Central memory CD8-positive, alpha-beta T cell (primary cell): ENCODE measurements at regions not wholly inside any gene's neighbourhood (a gene's known extent, or its start where the extent isn't known, plus 50 kb on each side); places are given as distances from the start of the nearest gene placed in this dataset.
"Not testable (repeated sequence)": the region's sequence is repeated elsewhere in the genome, so short reads cannot be mapped to it uniquely, and the experiment has no call there.

Experiments
- ATAC-seq: fragments of 150-1000 bp; cut with Tn5 transposase; replicated peaks from 2 replicates; pipeline ENCODE4 v1.10.0; 2022; ENCODE audit warnings: mild to moderate bottlenecking, moderate FRiP score, moderate number of reproducible peaks; ENCODE audit not compliant: poor library complexity, severe bottlenecking; ENCODE audit errors: extremely low read depth
- DNase-seq, 2 donors: peaks; one replicate each; pipeline ENCODE4 v3.0.0; 2021; ENCODE audit warnings: low spot score in 2 of 2
- H3K27ac Mint-ChIP-seq: one replicate; pipeline ENCODE4 v1.8.0; 2022; ENCODE audit warnings: low read depth, mild to moderate bottlenecking, moderate library complexity, mixed read lengths
- H3K27me3 Mint-ChIP-seq: one replicate; pipeline ENCODE4 v1.8.0; 2022; ENCODE audit warnings: mixed read lengths
- H3K36me3 Mint-ChIP-seq: one replicate; pipeline ENCODE4 v1.8.0; 2022; ENCODE audit warnings: mild to moderate bottlenecking, moderate library complexity, mixed read lengths; ENCODE audit not compliant: insufficient read depth
- H3K4me1 Mint-ChIP-seq: one replicate; pipeline ENCODE4 v1.8.0; 2022; ENCODE audit warnings: mixed read lengths
- H3K4me3 Mint-ChIP-seq: one replicate; pipeline ENCODE4 v1.8.0; 2022; ENCODE audit warnings: mild to moderate bottlenecking, moderate library complexity, mixed read lengths
- H3K9me3 Mint-ChIP-seq: one replicate; pipeline ENCODE4 v1.8.0; 2022; ENCODE audit warnings: mixed read lengths

DNA sequence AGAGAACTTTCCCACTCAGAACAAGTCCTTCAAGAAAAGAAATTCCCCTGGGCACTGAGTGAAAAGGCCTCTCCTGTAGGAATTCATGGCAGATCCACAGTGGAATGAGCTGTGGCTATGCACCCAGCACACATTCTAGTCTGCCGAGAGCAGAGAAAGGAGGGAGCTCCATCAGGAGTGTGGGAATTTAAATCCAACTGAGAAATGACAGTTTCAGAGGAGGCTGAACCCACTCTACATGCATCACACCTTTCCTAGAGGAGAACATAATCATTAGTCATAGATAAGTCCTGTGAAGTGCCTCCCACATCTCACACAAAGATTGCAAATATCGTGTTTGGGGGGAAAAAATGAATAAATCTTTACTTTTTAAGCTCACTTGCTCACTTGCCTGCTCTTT is 530.2 kb upstream of the HTR1E start:
- Mint-ChIP-seq H3K4me3 (no peak overlapping the region), H3K36me3 (no peaks in the 10 kb centered on the region), H3K9me3 (peaks cover 17% of the 10 kb centered on the region), H3K27me3 (no peaks in the 10 kb centered on the region), H3K4me1 (no peaks in the 10 kb centered on the region), H3K27ac (no peak overlapping the region)
- ATAC-seq (no peak), DNase-seq (no peak)

DNA sequence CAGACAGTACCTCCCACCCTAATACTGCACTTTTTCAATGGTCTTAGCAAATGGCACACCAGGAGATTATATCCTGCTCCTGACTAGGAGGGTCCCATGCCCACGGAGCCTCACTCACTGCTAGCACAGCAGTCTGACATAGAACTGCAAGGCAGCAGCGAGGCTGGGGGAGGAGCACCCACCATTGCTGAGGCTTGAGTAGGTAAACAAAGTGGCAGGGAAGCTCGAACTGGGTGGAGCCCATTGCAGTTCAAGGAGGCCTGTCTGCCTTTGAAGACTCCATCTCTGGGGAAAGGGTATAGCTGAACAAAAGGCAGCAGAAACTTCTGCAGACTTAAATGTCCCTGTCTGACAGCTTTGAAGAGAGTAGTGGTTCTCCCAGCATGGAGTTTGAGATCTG is 544.5 kb upstream of the HTR1E start:
- H3K4me3 Mint-ChIP-seq, H3K36me3 Mint-ChIP-seq, H3K27ac Mint-ChIP-seq, DNase-seq, ATAC-seq, H3K4me1 Mint-ChIP-seq, H3K27me3 Mint-ChIP-seq: not testable (repeated sequence)
- H3K9me3 Mint-ChIP-seq = peaks cover 18% of the 10 kb centered on the region

DNA sequence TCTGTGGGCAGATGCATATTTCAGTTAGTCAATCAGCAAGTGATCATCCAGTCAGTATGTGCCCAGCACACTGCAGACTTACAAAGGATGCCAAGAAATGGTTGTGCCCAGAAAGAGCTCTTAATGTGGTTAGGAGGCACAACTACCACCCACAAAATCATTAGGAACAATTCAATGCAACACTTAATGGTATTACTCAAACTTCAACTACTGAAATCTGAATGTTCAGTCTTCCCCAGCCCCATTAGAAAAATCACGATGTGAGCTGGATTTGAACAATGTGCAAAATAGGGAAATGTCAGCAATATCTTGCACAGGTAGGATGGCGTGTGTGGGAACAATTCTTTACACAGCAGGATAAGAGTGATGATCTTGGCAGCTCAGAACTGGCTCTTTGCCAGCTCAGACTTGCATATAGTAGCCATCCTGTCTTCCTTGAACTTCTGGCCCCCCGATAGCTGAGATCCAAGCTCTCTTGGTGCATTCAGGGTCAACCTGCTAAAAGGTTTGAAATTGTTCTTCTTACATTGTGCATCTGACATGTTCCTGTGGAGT is 556.7 kb upstream of the HTR1E start:
- H3K27me3 Mint-ChIP-seq = no peaks in the 10 kb centered on the region
- ATAC-seq (no peak), DNase-seq (no peak)
- H3K36me3 Mint-ChIP-seq = no peaks in the 10 kb centered on the region
- no peak overlapping the region for H3K4me3 Mint-ChIP-seq
- H3K27ac Mint-ChIP-seq = no peak overlapping the region
- no peaks in the 10 kb centered on the region for H3K4me1 Mint-ChIP-seq
- peaks cover 18% of the 10 kb centered on the region for H3K9me3 Mint-ChIP-seq

DNA sequence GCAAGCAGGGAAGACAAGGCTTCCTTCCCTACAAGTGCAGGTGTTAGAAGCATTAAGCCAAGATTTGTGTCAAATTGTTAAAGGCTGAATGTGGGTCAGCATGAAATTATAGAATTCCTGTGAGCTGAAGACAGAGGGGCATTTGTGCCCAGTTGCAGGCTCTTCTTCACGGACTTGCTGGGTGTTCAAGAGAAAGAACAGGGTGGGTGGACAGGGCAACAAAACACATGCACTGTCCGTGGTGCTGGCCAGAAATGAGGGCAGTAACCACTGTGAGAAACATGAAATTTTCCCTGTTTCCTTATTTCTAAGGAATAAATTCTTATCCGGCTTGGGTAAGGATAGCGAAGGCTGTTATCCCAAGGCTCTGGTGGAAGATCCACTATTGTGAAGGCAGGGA is 579.5 kb upstream of the HTR1E start:
- no peaks in the 10 kb centered on the region for H3K36me3 Mint-ChIP-seq
- H3K4me1 Mint-ChIP-seq = no peaks in the 10 kb centered on the region
- no peak for DNase-seq
- H3K27ac Mint-ChIP-seq = no peak overlapping the region
- no peaks in the 10 kb centered on the region for H3K27me3 Mint-ChIP-seq
- peaks cover 17% of the 10 kb centered on the region for H3K9me3 Mint-ChIP-seq
- H3K4me3 Mint-ChIP-seq = no peak overlapping the region
- ATAC-seq = no peak

DNA sequence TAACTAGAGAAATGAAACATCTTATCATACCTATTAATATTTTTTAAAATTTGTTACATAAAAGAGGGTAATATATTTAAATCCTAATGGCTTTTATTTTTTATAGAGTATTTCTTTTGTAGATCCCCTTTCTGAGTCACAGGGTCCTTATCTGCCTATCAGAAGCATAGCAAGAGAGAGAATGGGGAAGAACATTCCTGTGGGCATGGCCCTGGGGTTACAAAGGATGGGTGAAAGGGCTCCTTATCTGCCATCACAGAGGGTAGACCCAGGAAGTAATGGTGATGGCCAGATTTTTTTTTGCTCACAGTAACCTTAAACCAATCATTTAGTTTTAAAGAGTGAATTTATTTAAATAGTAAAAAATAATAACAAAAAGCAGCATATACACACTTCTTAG is 582.1 kb upstream of the HTR1E start:
- Mint-ChIP-seq H3K27me3 (no peaks in the 10 kb centered on the region), H3K36me3 (no peaks in the 10 kb centered on the region), H3K4me3 (no peak overlapping the region), H3K27ac (no peak overlapping the region), H3K9me3 (peaks cover 7% of the 10 kb centered on the region), H3K4me1 (no peaks in the 10 kb centered on the region)
- ATAC-seq = no peak
- no peak for DNase-seq

DNA sequence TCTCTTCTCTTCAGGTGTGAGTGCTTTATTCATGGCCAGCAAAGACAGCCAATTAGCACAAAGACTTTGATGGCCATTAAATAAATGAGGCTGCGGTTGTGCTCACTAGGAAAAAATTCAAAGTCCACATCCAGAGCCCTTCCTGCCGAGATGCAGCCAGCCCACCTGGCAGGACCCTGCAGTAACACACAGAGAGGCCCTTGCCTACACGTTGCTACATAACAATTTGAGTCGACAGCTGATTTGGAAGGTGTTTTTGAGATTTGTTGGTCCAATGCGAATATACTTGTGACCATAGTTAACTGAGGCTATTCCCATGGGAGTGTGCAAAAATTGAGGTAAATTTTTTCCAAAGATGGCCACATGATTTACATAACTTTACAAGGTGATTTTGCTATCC is 605.4 kb upstream of the HTR1E start:
- H3K36me3 Mint-ChIP-seq = no peaks in the 10 kb centered on the region
- DNase-seq (no peak), ATAC-seq (no peak)
- no peaks in the 10 kb centered on the region for H3K27me3 Mint-ChIP-seq
- no peak overlapping the region for H3K27ac Mint-ChIP-seq
- peaks cover 7% of the 10 kb centered on the region for H3K9me3 Mint-ChIP-seq
- H3K4me3 Mint-ChIP-seq = no peak overlapping the region
- H3K4me1 Mint-ChIP-seq = no peaks in the 10 kb centered on the region

DNA sequence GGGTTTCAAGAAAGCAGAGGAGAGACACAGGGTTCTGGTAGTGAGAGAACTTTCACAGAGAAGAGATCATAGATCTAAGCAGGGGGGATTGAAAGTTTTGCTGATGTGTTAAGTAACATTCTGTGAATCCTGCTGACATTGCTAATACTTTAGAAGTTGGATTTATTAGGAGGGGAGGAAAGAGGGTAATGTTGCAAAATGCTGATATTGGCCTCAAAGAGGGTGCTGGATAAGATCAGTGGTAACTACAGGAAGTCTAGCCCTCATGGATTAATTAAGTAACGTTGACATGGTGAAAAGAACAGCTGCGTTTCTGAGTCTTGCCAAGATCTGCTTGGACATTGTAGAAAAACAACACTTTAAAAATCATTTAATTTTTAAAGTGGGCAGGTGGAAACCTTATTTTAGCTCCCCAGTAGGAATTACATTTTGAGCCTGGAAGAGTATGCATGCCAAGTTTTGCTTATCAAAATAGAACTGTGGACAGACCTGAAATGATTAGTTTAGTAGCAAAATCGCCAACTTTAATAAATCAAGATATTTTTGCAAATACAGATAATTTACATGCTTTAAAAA is 606.0 kb upstream of the HTR1E start:
- no peaks in the 10 kb centered on the region for H3K27me3 Mint-ChIP-seq
- no peak overlapping the region for H3K4me3 Mint-ChIP-seq
- no peak overlapping the region for H3K27ac Mint-ChIP-seq
- H3K4me1 Mint-ChIP-seq = no peaks in the 10 kb centered on the region
- H3K36me3 Mint-ChIP-seq = no peaks in the 10 kb centered on the region
- no peak for ATAC-seq
- peaks cover 13% of the 10 kb centered on the region for H3K9me3 Mint-ChIP-seq
- no peak for DNase-seq

DNA sequence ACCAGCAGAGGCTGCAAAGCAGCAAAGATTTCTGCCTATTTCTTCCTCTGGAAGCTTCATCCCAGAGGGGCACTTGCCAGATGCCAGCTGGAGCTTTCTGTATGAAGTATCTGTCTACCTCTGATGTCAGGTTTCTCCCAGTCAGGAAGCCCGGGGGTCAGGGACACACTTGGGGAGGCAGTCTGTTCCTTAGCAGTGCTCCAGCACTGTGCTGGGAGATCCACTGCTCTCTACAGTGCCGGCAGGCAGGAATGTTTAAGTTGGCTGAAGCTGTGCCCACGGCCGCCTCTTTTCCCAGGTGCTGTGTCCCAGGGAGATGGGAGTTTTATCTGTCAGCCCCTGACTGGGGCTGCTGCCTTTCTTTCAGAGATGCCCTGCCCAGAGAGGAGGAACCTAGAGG is 631.1 kb upstream of the HTR1E start:
- no peak for ATAC-seq
- no peak overlapping the region for H3K27ac Mint-ChIP-seq
- DNase-seq = no peak

DNA sequence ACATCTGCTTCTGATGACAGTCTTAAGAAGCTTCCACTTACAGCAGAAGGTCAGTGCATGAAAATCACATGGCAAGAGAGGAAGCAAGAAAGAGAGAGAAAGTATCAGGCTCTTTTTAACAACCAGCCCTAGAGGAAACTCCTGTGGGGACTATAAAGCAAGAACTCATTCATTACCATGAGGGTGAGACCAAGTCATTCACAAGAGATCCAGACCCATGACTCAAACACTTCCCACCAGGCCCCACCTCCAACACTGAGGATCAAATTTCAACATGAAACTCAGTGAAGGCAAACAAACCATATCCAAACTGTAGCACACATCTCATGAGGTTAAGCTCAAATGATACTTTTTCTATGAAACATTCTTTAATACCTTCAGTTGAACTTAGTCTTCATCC is 643.2 kb upstream of the SYNCRIP start:
- H3K4me3 Mint-ChIP-seq = no peak overlapping the region
- peaks cover 11% of the 10 kb centered on the region for H3K9me3 Mint-ChIP-seq
- H3K4me1 Mint-ChIP-seq = no peaks in the 10 kb centered on the region
- ATAC-seq (no peak), DNase-seq (no peak)
- no peak overlapping the region for H3K27ac Mint-ChIP-seq
- H3K36me3 Mint-ChIP-seq = no peaks in the 10 kb centered on the region
- H3K27me3 Mint-ChIP-seq = no peaks in the 10 kb centered on the region

More for the DNA sequence above, 631.1 kb upstream of the HTR1E start:
- Mint-ChIP-seq H3K27me3 (no peaks in the 10 kb centered on the region), H3K9me3 (peaks cover 18% of the 10 kb centered on the region), H3K36me3 (no peaks in the 10 kb centered on the region), H3K4me3 (no peak overlapping the region), H3K4me1 (no peaks in the 10 kb centered on the region)

DNA sequence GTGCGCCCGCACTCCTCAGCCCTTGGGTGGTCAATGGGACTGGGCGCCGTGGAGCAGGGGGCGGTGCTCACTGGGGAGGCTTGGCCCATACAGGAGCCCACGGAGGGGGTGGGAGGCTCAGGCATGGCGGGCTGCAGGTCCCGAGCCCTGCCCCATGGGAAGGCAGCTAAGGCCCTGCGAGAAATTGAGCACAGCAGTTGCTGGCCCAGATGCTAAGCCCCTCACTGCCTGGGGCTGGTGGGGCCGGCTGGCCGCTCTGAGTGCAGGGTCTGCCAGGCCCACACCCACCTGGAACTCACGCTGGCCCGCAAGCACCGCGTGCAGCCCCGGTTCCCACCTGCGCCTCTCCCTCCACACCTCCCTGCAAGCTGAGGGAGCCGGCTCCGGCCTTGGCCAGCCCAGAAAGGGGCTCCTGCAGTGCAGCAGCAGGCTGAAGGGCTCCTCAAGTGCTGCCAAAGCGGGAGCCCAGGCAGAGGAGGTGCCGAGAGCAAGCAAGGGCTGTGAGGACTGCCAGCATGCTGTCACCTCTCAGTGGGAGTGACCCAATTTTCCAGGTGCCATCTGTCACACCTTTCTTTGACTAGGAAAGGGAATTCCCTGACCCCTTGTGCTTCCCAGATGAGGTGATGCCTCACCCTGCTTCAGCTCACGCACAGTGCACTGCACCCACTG is 642.3 kb upstream of the SYNCRIP start:
- peaks cover 11% of the 10 kb centered on the region for H3K9me3 Mint-ChIP-seq
- not testable (repeated sequence) for H3K27me3 Mint-ChIP-seq, H3K27ac Mint-ChIP-seq, ATAC-seq, H3K36me3 Mint-ChIP-seq, H3K4me1 Mint-ChIP-seq, DNase-seq, H3K4me3 Mint-ChIP-seq

DNA sequence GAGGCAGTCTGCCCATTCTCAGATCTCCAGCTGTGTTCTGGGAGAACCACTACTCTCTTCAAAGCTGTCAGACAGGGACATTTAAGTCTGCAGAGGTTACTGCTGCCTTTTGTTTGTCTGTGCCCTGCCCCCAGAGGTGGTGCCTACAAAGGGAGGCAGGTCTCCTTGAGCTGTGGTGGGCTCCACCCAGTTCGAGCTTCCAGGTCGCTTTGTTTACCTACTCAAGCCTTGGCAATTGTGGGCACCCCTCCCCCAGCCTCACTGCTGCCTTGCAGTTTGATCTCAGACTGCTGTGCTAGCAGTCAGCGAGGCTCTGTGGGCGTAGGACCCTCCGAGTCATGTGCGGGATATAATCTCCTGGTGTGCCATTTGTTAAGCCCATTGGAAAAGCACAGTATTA is 640.9 kb upstream of the SYNCRIP start:
- not testable (repeated sequence) for H3K4me3 Mint-ChIP-seq, ATAC-seq, H3K27ac Mint-ChIP-seq, H3K36me3 Mint-ChIP-seq, DNase-seq, H3K4me1 Mint-ChIP-seq, H3K27me3 Mint-ChIP-seq
- H3K9me3 Mint-ChIP-seq = peaks cover 11% of the 10 kb centered on the region

DNA sequence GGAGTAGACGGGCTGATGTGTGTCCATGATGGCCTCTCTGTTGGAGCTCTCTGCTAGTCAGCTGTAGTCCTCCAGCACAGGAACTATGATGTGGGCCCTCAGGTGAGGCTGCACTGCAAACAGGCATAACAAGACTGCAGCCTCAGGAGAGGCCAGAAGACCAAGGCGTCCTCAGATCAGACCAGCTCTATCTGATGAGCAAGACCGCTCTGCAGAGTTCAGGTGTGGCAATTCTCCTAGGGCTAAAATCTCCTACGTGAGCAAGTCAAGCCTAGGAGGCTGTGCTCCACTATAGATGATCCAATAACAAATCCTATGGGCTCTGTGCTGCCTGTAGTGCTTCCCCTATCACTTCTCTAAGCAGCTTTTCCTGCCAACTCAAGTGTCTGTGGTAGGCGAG is 633.4 kb upstream of the SYNCRIP start:
- DNase-seq = no peak
- ATAC-seq = no peak
- H3K27me3 Mint-ChIP-seq = no peaks in the 10 kb centered on the region

DNA sequence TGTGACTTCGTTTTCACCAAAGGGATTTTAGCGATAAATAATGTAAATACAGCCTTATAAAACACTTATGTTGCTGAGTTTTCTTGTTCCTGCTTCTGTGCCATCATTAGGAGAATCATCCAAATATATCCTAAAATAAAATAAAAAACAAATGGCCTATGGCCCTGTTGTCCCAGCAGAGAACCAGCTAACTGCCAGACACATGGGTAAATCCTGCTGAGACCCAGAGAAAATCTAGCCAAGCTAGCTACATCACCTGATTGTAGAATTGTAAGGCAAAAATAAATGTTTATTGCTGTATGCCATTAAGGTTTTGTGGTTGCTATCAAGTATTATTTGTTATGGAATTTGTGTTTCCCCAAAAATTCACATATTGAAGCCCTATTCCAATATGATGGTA is 631.2 kb upstream of the SYNCRIP start:
- peaks cover 9% of the 10 kb centered on the region for H3K9me3 Mint-ChIP-seq
- peaks cover 1% of the 10 kb centered on the region for H3K36me3 Mint-ChIP-seq
- H3K27me3 Mint-ChIP-seq = no peaks in the 10 kb centered on the region
- H3K4me3 Mint-ChIP-seq = no peak overlapping the region
- no peak for DNase-seq
- H3K27ac Mint-ChIP-seq = no peak overlapping the region
- no peak for ATAC-seq
- no peaks in the 10 kb centered on the region for H3K4me1 Mint-ChIP-seq

More for the DNA sequence above, 633.4 kb upstream of the SYNCRIP start:
- Mint-ChIP-seq H3K9me3 (peaks cover 3% of the 10 kb centered on the region), H3K4me3 (no peak overlapping the region), H3K36me3 (peaks cover 1% of the 10 kb centered on the region), H3K4me1 (no peaks in the 10 kb centered on the region), H3K27ac (no peak overlapping the region)
